ENCODE measurements at regions not wholly inside any gene's neighbourhood (a gene's known extent, or its start where the extent isn't known, plus 50 kb on each side); places are given as distances from the start of the nearest gene placed in this dataset.
A peak's percentile ranks its signal among the peaks of the same experiment; 100 is the strongest.

- no peak for DNase-seq
Measured at GRCh38 chr20:60581606-60582115, 623.4 kb downstream of the CDH26 start.

GRCh38 chr20:60583741-60584140, 625.5 kb downstream of the CDH26 start:
- DNase-seq = no peak

GRCh38 chr20:60584221-60584620, 626.0 kb downstream of the CDH26 start:
- no peak for DNase-seq

GRCh38 chr20:60585651-60586050, 627.4 kb downstream of the CDH26 start:
- DNase-seq = no peak

GRCh38 chr20:60586269-60587050, 628.2 kb downstream of the CDH26 start:
- DNase-seq = peak; percentile 35

GRCh38 chr20:60587986-60588385, 629.8 kb downstream of the CDH26 start:
- DNase-seq = no peak

GRCh38 chr20:60589623-60590022, 631.4 kb downstream of the CDH26 start:
- DNase-seq = peak; percentile 68

- no peak for DNase-seq
Measured at GRCh38 chr20:60591172-60591799, 633.1 kb downstream of the CDH26 start.

- no peak for DNase-seq
Measured at GRCh38 chr20:60598528-60598927, 640.3 kb downstream of the CDH26 start.

- no peak for DNase-seq
Measured at GRCh38 chr20:60599381-60599780, 641.2 kb downstream of the CDH26 start.

GRCh38 chr20:60600036-60600435, 641.8 kb downstream of the CDH26 start:
- DNase-seq = no peak

- DNase-seq = no peak
Measured at GRCh38 chr20:60624066-60624465, 628.0 kb upstream of the CDH4 start.

GRCh38 chr20:60627751-60628565, 624.1 kb upstream of the CDH4 start:
- no peak for DNase-seq

- DNase-seq = no peak
Measured at GRCh38 chr20:60628749-60629148, 623.3 kb upstream of the CDH4 start.

GRCh38 chr20:60629206-60629605, 622.9 kb upstream of the CDH4 start:
- DNase-seq = no peak

GRCh38 chr20:60630609-60631008, 621.5 kb upstream of the CDH4 start:
- DNase-seq = no peak

GRCh38 chr20:60631585-60632287, 620.3 kb upstream of the CDH4 start:
- DNase-seq = no peak

GRCh38 chr20:60632391-60633262, 619.4 kb upstream of the CDH4 start:
- no peak for DNase-seq

- DNase-seq = no peak
Measured at GRCh38 chr20:60634491-60635172, 617.4 kb upstream of the CDH4 start.

GRCh38 chr20:60636417-60636816, 615.6 kb upstream of the CDH4 start:
- no peak for DNase-seq

Data from muscle of arm (tissue), 1 donor.